ENCODE measurements at regions not wholly inside any gene's neighbourhood (a gene's known extent, or its start where the extent isn't known, plus 50 kb on each side); places are given as distances from the start of the nearest gene placed in this dataset.

DNA sequence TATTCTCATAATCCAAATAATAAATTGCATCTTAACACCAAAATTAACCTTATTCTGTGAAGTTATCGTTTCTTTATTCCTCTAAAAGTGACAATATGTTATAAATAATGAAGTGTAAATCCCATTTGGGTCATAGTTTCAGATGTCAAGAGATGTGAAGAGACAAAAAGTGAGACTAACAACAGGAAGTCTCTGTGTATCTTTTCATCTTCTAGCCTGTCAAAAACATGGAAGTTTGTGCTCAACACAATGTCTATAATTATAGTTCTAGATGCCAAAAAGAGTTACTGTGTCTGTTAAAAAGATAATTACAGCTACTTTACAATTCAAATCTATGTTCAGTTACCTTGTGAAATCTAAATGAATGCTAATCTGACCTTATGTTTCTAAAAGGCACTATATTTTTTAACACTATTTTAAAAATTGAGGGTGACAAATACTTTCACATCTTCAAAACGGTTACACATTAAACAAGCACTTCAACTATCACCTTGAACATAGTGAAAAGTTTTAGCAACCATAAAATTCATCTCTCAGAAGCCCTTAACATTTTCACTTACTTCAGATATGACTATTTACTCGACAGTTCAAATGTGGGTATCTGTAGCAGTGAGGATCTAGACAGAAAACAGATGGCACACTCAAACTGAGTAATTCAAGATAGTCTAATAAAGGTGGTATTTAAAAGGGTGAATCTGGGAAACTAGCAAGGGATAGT, 509.8 kb downstream of the ARAP2 start:
- no peaks in the 10 kb centered on the region for H3K27me3 ChIP-seq
- H3K27ac ChIP-seq: no peak overlapping the region
- no peaks in the 10 kb centered on the region for H3K4me1 ChIP-seq
- no peak overlapping the region for H3K4me3 ChIP-seq
- H3K9me3 ChIP-seq: no peaks in the 10 kb centered on the region
- H3K36me3 ChIP-seq: no peaks in the 10 kb centered on the region
- no peak for ATAC-seq (ENCODE audit: low FRiP score in 2 of 2)
- no peak for TF ChIP-seq POLR2A (IDR thresholded peaks at IDR 0.05)
- no peak for TF ChIP-seq EP300 (IDR thresholded peaks at IDR 0.05)
- TF ChIP-seq POLR2AphosphoS5 (IDR thresholded peaks at IDR 0.05): no peak
- TF ChIP-seq, protein P1, sequence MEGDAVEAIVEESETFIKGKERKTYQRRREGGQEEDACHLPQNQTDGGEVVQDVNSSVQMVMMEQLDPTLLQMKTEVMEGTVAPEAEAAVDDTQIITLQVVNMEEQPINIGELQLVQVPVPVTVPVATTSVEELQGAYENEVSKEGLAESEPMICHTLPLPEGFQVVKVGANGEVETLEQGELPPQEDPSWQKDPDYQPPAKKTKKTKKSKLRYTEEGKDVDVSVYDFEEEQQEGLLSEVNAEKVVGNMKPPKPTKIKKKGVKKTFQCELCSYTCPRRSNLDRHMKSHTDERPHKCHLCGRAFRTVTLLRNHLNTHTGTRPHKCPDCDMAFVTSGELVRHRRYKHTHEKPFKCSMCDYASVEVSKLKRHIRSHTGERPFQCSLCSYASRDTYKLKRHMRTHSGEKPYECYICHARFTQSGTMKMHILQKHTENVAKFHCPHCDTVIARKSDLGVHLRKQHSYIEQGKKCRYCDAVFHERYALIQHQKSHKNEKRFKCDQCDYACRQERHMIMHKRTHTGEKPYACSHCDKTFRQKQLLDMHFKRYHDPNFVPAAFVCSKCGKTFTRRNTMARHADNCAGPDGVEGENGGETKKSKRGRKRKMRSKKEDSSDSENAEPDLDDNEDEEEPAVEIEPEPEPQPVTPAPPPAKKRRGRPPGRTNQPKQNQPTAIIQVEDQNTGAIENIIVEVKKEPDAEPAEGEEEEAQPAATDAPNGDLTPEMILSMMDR (IDR thresholded peaks at IDR 0.05): no peak
- DNase-seq: no peak
- WGBS, 2 donors: 44% methylated on average over 3 of the region's 3 CpGs

DNA sequence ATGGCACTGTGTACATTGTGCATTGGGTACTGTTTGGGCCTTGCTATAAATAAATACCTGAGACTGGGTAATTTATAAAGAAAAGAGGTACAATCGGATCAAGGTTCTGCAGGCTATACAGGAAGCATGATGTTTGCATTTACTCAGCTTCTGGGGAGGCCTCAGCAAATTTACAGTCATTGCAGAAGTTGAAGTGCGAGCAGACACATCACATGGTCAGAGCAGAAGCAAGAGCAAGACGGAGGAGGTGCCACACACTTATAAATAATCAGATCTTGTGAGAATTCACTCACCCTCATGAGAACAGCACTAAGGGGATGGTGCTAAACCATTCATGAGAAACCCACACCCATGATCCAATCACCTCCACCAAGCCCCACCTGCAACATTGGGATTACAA, 505.0 kb downstream of the ARAP2 start:
- TF ChIP-seq, protein P1 (IDR thresholded peaks at IDR 0.05): no peak
- TF ChIP-seq EP300 (IDR thresholded peaks at IDR 0.05) (no peak), POLR2A (IDR thresholded peaks at IDR 0.05) (no peak), POLR2AphosphoS5 (IDR thresholded peaks at IDR 0.05) (no peak)
- ATAC-seq (ENCODE audit: low FRiP score in 2 of 2) (no peak), DNase-seq (no peak)
- Histone ChIP-seq H3K4me1 (no peaks in the 10 kb centered on the region), H3K9me3 (no peaks in the 10 kb centered on the region), H3K4me3 (no peak overlapping the region), H3K36me3 (no peaks in the 10 kb centered on the region), H3K27me3 (no peaks in the 10 kb centered on the region), H3K27ac (no peak overlapping the region)
- 53 to 57% methylated on average over 3 of the region's 3 CpGs for WGBS, 2 donors

DNA sequence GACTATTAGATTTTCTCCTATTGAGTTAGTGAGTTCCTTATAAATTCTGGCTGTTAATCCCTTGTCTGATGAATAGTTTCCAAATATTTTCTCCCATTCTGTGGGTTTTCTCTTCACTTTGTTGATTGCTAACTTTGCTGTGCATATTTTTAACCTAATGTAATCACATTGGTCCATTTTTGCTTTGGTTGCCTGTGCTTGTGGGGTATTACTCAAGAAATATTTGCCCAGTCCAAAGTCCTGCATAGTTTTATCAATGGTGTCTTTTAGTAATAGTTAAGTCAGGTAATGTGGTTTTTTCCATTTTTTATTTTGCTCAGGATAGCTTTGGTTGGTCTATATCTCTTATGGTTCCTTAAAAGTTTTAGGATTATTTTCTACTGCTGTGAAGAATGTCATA, 490.3 kb downstream of the ARAP2 start:
- no peak for ATAC-seq (ENCODE audit: low FRiP score in 2 of 2)

DNA sequence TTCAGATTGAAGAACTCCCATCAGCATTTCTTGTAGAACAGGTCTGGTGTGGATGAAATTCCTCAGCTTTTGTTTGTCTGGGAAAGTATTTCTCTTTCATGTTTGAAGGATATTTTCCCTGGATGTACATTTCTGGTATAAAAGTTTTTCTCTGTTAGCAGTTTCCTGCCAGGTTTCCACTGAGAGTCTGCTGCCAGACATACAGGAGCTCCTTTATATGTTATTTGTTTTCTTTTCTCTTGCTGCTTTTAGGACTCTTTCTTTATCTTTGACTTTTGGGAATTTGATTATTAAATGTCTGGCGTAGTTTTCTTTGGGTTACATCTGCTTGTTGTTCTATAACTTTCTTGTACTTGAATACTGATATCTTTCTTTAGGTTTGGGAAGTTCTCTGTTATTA, 486.5 kb downstream of the ARAP2 start:
- 56 to 64% methylated on average over 1 of the region's 1 CpG for WGBS, 2 donors
- no peak overlapping the region for H3K27ac ChIP-seq
- H3K4me3 ChIP-seq: no peak overlapping the region
- DNase-seq: no peak
- no peak for TF ChIP-seq POLR2A (IDR thresholded peaks at IDR 0.05)
- no peak for TF ChIP-seq POLR2AphosphoS5 (IDR thresholded peaks at IDR 0.05)
- H3K27me3 ChIP-seq: no peaks in the 10 kb centered on the region
- H3K36me3 ChIP-seq: no peaks in the 10 kb centered on the region
- H3K9me3 ChIP-seq: no peaks in the 10 kb centered on the region
- H3K4me1 ChIP-seq: no peaks in the 10 kb centered on the region
- ATAC-seq (ENCODE audit: low FRiP score in 2 of 2): no peak

More for the DNA sequence above, 490.3 kb downstream of the ARAP2 start:
- Histone ChIP-seq H3K4me1 (no peaks in the 10 kb centered on the region), H3K4me3 (no peak overlapping the region), H3K9me3 (no peaks in the 10 kb centered on the region), H3K27ac (no peak overlapping the region), H3K27me3 (no peaks in the 10 kb centered on the region), H3K36me3 (no peaks in the 10 kb centered on the region)
- no peak for DNase-seq
- TF ChIP-seq POLR2AphosphoS5 (IDR thresholded peaks at IDR 0.05) (no peak), POLR2A (IDR thresholded peaks at IDR 0.05) (no peak), EP300 (IDR thresholded peaks at IDR 0.05) (no peak)
- TF ChIP-seq, protein P1 (IDR thresholded peaks at IDR 0.05): no peak

DNA sequence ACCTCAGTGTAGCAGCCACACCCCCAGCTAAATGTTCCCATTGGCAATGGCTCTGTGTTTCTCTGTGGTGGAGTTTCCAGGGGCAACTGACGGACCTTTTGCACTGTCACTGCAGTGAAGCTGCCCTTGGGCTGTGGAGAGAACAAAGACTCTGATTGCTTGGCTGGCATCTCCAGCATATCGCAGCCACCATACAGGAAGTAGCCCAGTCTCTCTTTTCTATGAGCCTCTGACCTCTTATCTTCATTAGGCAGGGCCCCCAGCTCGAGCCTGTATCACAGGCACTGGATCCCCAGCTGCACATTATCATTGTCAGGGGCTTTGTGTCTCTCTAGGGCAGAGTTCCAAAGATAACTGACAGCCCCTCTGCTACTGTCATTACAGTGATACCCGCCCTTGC, 483.5 kb downstream of the ARAP2 start:
- Histone ChIP-seq H3K27ac (no peak overlapping the region), H3K27me3 (no peaks in the 10 kb centered on the region), H3K36me3 (no peaks in the 10 kb centered on the region), H3K4me1 (no peaks in the 10 kb centered on the region), H3K4me3 (no peak overlapping the region), H3K9me3 (no peaks in the 10 kb centered on the region)
- 46 to 55% methylated on average over 3 to 4 of the region's 4 CpGs for WGBS, 2 donors
- DNase-seq: no peak
- no peak for TF ChIP-seq POLR2A (IDR thresholded peaks at IDR 0.05)
- TF ChIP-seq, protein P1 (IDR thresholded peaks at IDR 0.05): no peak
- no peak for TF ChIP-seq POLR2AphosphoS5 (IDR thresholded peaks at IDR 0.05)
- TF ChIP-seq EP300 (IDR thresholded peaks at IDR 0.05): no peak
- no peak for ATAC-seq (ENCODE audit: low FRiP score in 2 of 2)
